C4-2B (cell line): ENCODE measurements at regions not wholly inside any gene's neighbourhood (a gene's known extent, or its start where the extent isn't known, plus 50 kb on each side); places are given as distances from the start of the nearest gene placed in this dataset.
A peak's percentile ranks its signal among the peaks of the same experiment; 100 is the strongest.
"Not testable (repeated sequence)": the region's sequence is repeated elsewhere in the genome, so short reads cannot be mapped to it uniquely, and the experiment has no call there.

Source experiments
- H3K27ac ChIP-seq: fragments of 450-650 bp; 2 replicates; pipeline ENCODE4 v1.5.1; 2017
- CTCF ChIP-seq: fragments of 450-650 bp; conservative IDR thresholded peaks from 2 replicates; pipeline ENCODE4 v1.5.1; 2017; ENCODE audit warnings: mild to moderate bottlenecking
- ZFX ChIP-seq: fragments of 450-650 bp; IDR thresholded peaks from 2 replicates; pipeline ENCODE4 v1.6.1; 2017

GRCh38 chr20:22691369-22692118 lies 107.2 kb upstream of the FOXA2 start:
- no peak for TF ChIP-seq ZFX
- TF ChIP-seq CTCF: peak; percentile 85
- no peak overlapping the region for H3K27ac ChIP-seq

GRCh38 chr20:22692119-22692475 lies 107.7 kb upstream of the FOXA2 start:
- H3K27ac ChIP-seq: no peak overlapping the region
- TF ChIP-seq CTCF (no peak), ZFX (no peak)

- H3K27ac ChIP-seq: not testable (repeated sequence)
Observed at GRCh38 chr20:22692620-22693019, 108.2 kb upstream of the FOXA2 start.

- TF ChIP-seq ZFX (no peak), CTCF (no peak)
- no peak overlapping the region for H3K27ac ChIP-seq
Observed at GRCh38 chr20:22696759-22697158, 112.4 kb upstream of the FOXA2 start.

- H3K27ac ChIP-seq: no peak overlapping the region
- no peak for TF ChIP-seq ZFX
- TF ChIP-seq CTCF: no peak
Observed at GRCh38 chr20:22698259-22698842, 114.0 kb upstream of the FOXA2 start.

GRCh38 chr20:22699396-22699795 lies 115.0 kb upstream of the FOXA2 start:
- no peak overlapping the region for H3K27ac ChIP-seq
- TF ChIP-seq CTCF (no peak), ZFX (no peak)

GRCh38 chr20:22700367-22700766 lies 116.0 kb upstream of the FOXA2 start:
- no peak overlapping the region for H3K27ac ChIP-seq
- no peak for TF ChIP-seq CTCF
- TF ChIP-seq ZFX: no peak

GRCh38 chr20:22701679-22702308 lies 117.4 kb upstream of the FOXA2 start:
- H3K27ac ChIP-seq: no peak overlapping the region
- no peak for TF ChIP-seq CTCF
- no peak for TF ChIP-seq ZFX
